Parathyroid adenoma (tissue), 2 donors: ENCODE measurements at regions not wholly inside any gene's neighbourhood (a gene's known extent, or its start where the extent isn't known, plus 50 kb on each side); places are given as distances from the start of the nearest gene placed in this dataset.
"Not testable (repeated sequence)": the region's sequence is repeated elsewhere in the genome, so short reads cannot be mapped to it uniquely, and the experiment has no call there.

ENCODE experiments used
- H2AFZ ChIP-seq: fragments of 300-600 bp; sonication (generic); one replicate; pipeline ENCODE4 v1.7.0; 2017; ENCODE audit warnings: antibody characterized with exemption, mild to moderate bottlenecking
- H3K27ac ChIP-seq: fragments of 300-600 bp; sonication (generic); one replicate; pipeline ENCODE4 v1.7.0; 2017
- H3K27me3 ChIP-seq: fragments of 300-600 bp; sonication (generic); one replicate; pipeline ENCODE4 v1.7.0; 2017; ENCODE audit warnings: low read length; ENCODE audit not compliant: control insufficient read depth, insufficient read depth
- H3K36me3 ChIP-seq: fragments of 300-600 bp; sonication (generic); one replicate; pipeline ENCODE4 v1.7.0; 2017; ENCODE audit warnings: low read length; ENCODE audit not compliant: control insufficient read depth, insufficient read depth
- H3K4me1 ChIP-seq: fragments of 300-600 bp; sonication (generic); one replicate; pipeline ENCODE4 v1.7.0; 2017; ENCODE audit warnings: control low read depth
- H3K4me2 ChIP-seq: fragments of 300-600 bp; sonication (generic); one replicate; pipeline ENCODE4 v1.7.0; 2017; ENCODE audit warnings: low read length
- H3K4me3 ChIP-seq: fragments of 300-600 bp; sonication (generic); one replicate; pipeline ENCODE4 v1.7.0; 2017; ENCODE audit warnings: low read depth, low read length
- H3K79me2 ChIP-seq: fragments of 300-600 bp; sonication (generic); one replicate; pipeline ENCODE4 v1.7.0; 2017; ENCODE audit warnings: control low read depth
- H3K9ac ChIP-seq: fragments of 300-600 bp; sonication (generic); one replicate; pipeline ENCODE4 v1.7.0; 2017; ENCODE audit warnings: mild to moderate bottlenecking
- H3K9me3 ChIP-seq: fragments of 300-600 bp; sonication (generic); one replicate; pipeline ENCODE4 v1.7.0; 2017; ENCODE audit warnings: low read length; ENCODE audit not compliant: control insufficient read depth
- TF ChIP-seq, protein P1 (sequence below): fragments of 300-600 bp; sonication (generic); IDR thresholded peaks from one replicate; pipeline ENCODE4 v1.7.0; 2017; ENCODE audit warnings: antibody characterized with exemption, mild to moderate bottlenecking
- donor health status: primary hyperparathyroidism.

DNA sequence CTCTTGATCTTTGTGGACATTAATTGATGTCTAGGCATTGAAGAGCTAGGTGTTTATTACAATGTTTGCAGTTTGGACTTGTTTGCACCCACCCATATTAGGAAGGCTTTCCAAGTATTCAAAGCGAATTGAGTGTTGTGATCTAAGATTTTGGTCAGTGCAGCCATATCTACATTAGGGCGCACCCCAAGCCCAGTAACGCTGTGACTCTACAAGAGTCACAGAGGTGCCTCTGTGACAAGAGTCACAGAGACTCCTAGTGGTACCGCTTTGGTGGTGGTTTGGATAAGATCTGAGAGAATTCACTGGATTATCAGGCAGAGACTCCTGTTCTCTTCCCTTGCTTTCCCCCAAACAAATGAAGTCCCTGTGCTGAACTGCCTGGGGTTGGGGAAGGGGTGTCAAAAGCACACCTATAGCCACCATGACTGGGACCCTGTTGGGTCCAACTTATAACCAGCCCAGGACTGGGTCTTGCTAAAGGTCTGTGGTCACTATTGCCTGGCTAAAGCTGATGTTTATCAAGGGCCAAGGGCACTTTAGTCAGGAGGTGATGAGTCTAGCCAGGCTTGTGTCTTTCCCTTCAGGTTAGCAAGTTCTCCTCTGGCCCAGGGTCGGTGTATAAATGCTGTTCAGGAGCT is 114.1 kb upstream of the RIOK2 start:
- Histone ChIP-seq H3K9ac (no peak overlapping the region), H3K4me3 (no peak overlapping the region), H3K36me3 (no peaks in the 10 kb centered on the region), H3K4me1 (no peaks in the 10 kb centered on the region), H3K27ac (no peak overlapping the region), H3K79me2 (no peaks in the 10 kb centered on the region), H2AFZ (no peak overlapping the region), H3K4me2 (no peak overlapping the region), H3K27me3 (no peaks in the 10 kb centered on the region), H3K9me3 (no peaks in the 10 kb centered on the region)
- TF ChIP-seq, protein P1, sequence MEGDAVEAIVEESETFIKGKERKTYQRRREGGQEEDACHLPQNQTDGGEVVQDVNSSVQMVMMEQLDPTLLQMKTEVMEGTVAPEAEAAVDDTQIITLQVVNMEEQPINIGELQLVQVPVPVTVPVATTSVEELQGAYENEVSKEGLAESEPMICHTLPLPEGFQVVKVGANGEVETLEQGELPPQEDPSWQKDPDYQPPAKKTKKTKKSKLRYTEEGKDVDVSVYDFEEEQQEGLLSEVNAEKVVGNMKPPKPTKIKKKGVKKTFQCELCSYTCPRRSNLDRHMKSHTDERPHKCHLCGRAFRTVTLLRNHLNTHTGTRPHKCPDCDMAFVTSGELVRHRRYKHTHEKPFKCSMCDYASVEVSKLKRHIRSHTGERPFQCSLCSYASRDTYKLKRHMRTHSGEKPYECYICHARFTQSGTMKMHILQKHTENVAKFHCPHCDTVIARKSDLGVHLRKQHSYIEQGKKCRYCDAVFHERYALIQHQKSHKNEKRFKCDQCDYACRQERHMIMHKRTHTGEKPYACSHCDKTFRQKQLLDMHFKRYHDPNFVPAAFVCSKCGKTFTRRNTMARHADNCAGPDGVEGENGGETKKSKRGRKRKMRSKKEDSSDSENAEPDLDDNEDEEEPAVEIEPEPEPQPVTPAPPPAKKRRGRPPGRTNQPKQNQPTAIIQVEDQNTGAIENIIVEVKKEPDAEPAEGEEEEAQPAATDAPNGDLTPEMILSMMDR = no peak

DNA sequence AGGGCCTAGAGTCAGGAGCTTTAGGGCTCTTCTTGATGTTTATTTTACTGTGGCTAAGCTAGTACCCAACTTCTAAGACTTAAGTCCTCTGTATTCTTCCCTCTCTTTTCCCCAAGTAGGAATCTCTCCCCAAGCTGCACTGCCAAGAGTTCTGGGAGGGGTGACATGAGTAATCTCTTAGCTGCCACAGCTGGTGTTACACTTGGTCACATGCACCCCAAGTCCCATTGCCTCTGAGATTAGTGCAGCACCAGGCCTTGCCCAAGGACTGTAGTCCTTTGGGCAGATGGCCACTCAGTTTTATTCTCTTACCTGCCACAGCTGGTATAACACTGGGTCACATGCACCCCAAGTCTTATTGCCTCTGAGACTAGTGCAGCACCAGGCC is 114.7 kb upstream of the RIOK2 start:
- Histone ChIP-seq H2AFZ (no peak overlapping the region), H3K9me3 (no peaks in the 10 kb centered on the region)

DNA sequence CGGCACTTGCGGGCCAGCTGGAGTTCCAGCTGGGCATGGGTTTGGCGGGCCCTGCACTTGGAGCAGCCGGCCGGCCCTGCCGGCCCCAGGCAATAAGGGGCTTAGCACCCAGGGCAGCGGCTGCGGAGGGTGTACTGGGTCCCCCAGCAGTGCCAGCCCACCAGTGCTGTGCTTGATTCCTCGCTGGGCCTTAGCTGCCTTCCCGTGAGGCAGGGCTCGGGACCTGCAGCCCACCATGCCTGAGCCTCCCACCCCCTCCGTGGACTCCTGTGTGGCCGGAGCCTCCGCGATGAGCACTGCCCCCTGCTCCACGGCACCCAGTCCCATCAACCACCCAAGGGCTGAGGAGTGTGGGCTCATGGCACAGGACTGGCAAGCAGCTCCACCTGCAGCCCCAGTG is 118.1 kb upstream of the RIOK2 start:
- not testable (repeated sequence) for H3K79me2 ChIP-seq, H3K4me2 ChIP-seq, H3K36me3 ChIP-seq, H2AFZ ChIP-seq, H3K27me3 ChIP-seq, H3K9me3 ChIP-seq, H3K27ac ChIP-seq, H3K4me1 ChIP-seq, H3K9ac ChIP-seq, H3K4me3 ChIP-seq

More for the DNA sequence above, 114.7 kb upstream of the RIOK2 start:
- Histone ChIP-seq H3K4me3 (no peak overlapping the region), H3K9ac (no peak overlapping the region), H3K36me3 (no peaks in the 10 kb centered on the region), H3K4me1 (no peaks in the 10 kb centered on the region), H3K79me2 (no peaks in the 10 kb centered on the region), H3K4me2 (no peak overlapping the region), H3K27ac (no peak overlapping the region), H3K27me3 (no peaks in the 10 kb centered on the region)
- TF ChIP-seq, protein P1 = no peak

DNA sequence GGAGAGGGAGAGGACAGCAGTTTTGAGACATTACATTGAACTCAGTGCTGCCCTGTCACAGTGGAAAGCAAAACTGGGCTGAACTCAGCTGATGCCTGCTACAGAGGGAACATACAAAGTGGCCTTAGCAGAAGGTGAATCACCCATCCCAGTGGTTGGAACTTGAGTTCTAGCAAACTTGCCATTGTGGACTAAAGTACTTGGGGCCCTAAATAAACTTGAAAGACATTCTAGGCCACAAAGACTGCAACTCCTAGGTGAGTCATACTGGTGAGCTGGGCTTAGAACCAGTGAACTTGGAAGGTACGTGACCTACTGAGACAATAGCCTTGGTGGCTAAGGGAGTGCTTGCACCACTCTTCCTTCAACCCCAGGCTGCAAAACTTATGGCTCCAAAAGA is 155.7 kb upstream of the RIOK2 start:
- Histone ChIP-seq H3K4me2 (no peak overlapping the region), H3K9me3 (peaks cover 3% of the 10 kb centered on the region), H3K4me1 (no peaks in the 10 kb centered on the region), H3K27me3 (no peaks in the 10 kb centered on the region), H2AFZ (no peak overlapping the region), H3K27ac (no peak overlapping the region), H3K9ac (no peak overlapping the region), H3K79me2 (no peaks in the 10 kb centered on the region), H3K36me3 (no peaks in the 10 kb centered on the region), H3K4me3 (no peak overlapping the region)
- TF ChIP-seq, protein P1 = no peak

DNA sequence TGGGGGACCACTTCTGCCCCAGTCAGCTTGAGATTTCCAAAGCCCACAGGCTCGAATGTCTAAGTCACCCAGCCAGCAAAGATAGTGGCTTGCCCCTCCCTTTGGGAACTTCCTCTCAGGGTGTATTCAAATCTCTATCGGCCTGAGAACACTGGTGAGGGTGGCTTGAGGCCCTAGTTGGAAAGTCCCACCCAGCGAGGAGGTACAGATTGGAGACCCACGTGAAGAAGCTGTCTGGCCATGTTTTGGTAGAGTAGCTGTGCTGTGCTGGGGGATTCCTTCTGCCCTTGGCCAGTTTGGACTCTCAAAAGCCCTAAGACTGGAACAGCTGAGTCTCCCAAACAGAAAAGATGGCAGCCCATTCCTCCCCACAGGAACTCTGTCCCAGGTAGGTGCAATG is 172.7 kb upstream of the RIOK2 start:
- no peak overlapping the region for H3K27ac ChIP-seq

More for the DNA sequence above, 172.7 kb upstream of the RIOK2 start:
- Histone ChIP-seq H3K9me3 (no peaks in the 10 kb centered on the region), H3K27me3 (no peaks in the 10 kb centered on the region), H3K36me3 (no peaks in the 10 kb centered on the region), H3K4me2 (no peak overlapping the region), H2AFZ (no peak overlapping the region), H3K9ac (no peak overlapping the region), H3K4me1 (no peaks in the 10 kb centered on the region), H3K79me2 (no peaks in the 10 kb centered on the region), H3K4me3 (no peak overlapping the region)
- TF ChIP-seq, protein P1 = no peak
